H54 (cell line): ENCODE measurements at regions not wholly inside any gene's neighbourhood (a gene's known extent, or its start where the extent isn't known, plus 50 kb on each side); places are given as distances from the start of the nearest gene placed in this dataset.

ENCODE experiments used
- DNase-seq: peaks from one replicate; pipeline ENCODE4 v3.0.0; 2011; ENCODE audit warnings: low spot score, mixed read lengths; ENCODE audit not compliant: insufficient read length
- FAIRE-seq: peaks from 3 replicates; lab custom pipeline; 2011; peaks lifted over from hg19 to GRCh38; lab: Jason Lieb, UNC
- POLR2A ChIP-seq: IDR thresholded peaks from 2 replicates; pipeline ENCODE4 v1.6.1; 2011; ENCODE audit warnings: low read depth, mild to moderate bottlenecking, low read length

GRCh38 chr11:100550912-100551632 is 136.0 kb upstream of the ARHGAP42 start:
- no peak for DNase-seq
- TF ChIP-seq POLR2A = no peak
- no peak for FAIRE-seq

GRCh38 chr11:100555931-100556330 is 131.2 kb upstream of the ARHGAP42 start:
- DNase-seq (no peak), FAIRE-seq (no peak)
- TF ChIP-seq POLR2A = no peak

GRCh38 chr11:100556781-100557180 is 130.3 kb upstream of the ARHGAP42 start:
- no peak for FAIRE-seq
- no peak for DNase-seq
- TF ChIP-seq POLR2A = no peak

GRCh38 chr11:100557830-100558611 is 129.1 kb upstream of the ARHGAP42 start:
- DNase-seq = no peak
- no peak for TF ChIP-seq POLR2A
- FAIRE-seq = no peak

- no peak for DNase-seq
- FAIRE-seq = no peak
- no peak for TF ChIP-seq POLR2A
Observed at GRCh38 chr11:100560606-100561005, 126.5 kb upstream of the ARHGAP42 start.

- no peak for TF ChIP-seq POLR2A
- no peak for FAIRE-seq
Observed at GRCh38 chr11:100561323-100561722, 125.8 kb upstream of the ARHGAP42 start.

GRCh38 chr11:100562128-100562527 is 125.0 kb upstream of the ARHGAP42 start:
- FAIRE-seq = no peak
- no peak for DNase-seq
- no peak for TF ChIP-seq POLR2A

More at GRCh38 chr11:100561323-100561722, 125.8 kb upstream of the ARHGAP42 start:
- DNase-seq = no peak

- DNase-seq (no peak), FAIRE-seq (no peak)
- no peak for TF ChIP-seq POLR2A
Observed at GRCh38 chr11:100563541-100564280, 123.4 kb upstream of the ARHGAP42 start.

GRCh38 chr11:100573911-100574513 is 113.1 kb upstream of the ARHGAP42 start:
- FAIRE-seq (no peak), DNase-seq (no peak)
- TF ChIP-seq POLR2A = no peak

- TF ChIP-seq POLR2A = no peak
- no peak for DNase-seq
- no peak for FAIRE-seq
Observed at GRCh38 chr11:100574894-100575769, 112.0 kb upstream of the ARHGAP42 start.

- FAIRE-seq (peak; percentile 20), DNase-seq (no peak)
- no peak for TF ChIP-seq POLR2A
Observed at GRCh38 chr11:100575860-100576717, 111.0 kb upstream of the ARHGAP42 start.

- no peak for DNase-seq
- no peak for TF ChIP-seq POLR2A
- no peak for FAIRE-seq
Observed at GRCh38 chr11:100576718-100577021, 110.4 kb upstream of the ARHGAP42 start.
